K562 (cell line): ENCODE measurements at regions not wholly inside any gene's neighbourhood (a gene's known extent, or its start where the extent isn't known, plus 50 kb on each side); places are given as distances from the start of the nearest gene placed in this dataset.

Source experiments
- ARID2 ChIP-seq: fragments of 450-650 bp; IDR thresholded peaks from 2 replicates; pipeline ENCODE4 v1.6.1; 2017; ENCODE audit warnings: antibody characterized with exemption, mild to moderate bottlenecking
- GMEB1 ChIP-seq: fragments of 250-450 bp; sonication (Bioruptor Pico); IDR thresholded peaks from 2 replicates; pipeline ENCODE4 v1.4.0; 2020; ENCODE audit warnings: mild to moderate bottlenecking
- HMG20A ChIP-seq: fragments of 450-650 bp; formaldehyde crosslinking; conservative IDR thresholded peaks from 2 replicates; pipeline ENCODE4 v1.4.0; 2020; ENCODE audit warnings: mild to moderate bottlenecking, mixed read lengths
- LCOR ChIP-seq: sonication (generic); formaldehyde crosslinking; IDR thresholded peaks from 2 replicates; pipeline ENCODE4 v1.8.0; 2022; ENCODE audit warnings: mild to moderate bottlenecking, missing genetic modification reagents
- PHB2 ChIP-seq: fragments of 450-650 bp; IDR thresholded peaks from 2 replicates; pipeline ENCODE4 v1.6.1; 2017; ENCODE audit warnings: low read depth
- RBBP5 ChIP-seq: fragments of 200-600 bp; sonication (generic); IDR thresholded peaks from 2 replicates; pipeline ENCODE4 v1.6.1; 2012; ENCODE audit warnings: borderline replicate concordance, mild to moderate bottlenecking, low read length, control low read depth, inconsistent platforms; ENCODE audit not compliant: insufficient read depth, poor library complexity, severe bottlenecking
- U2AF1 ChIP-seq: fragments of 200-400 bp; formaldehyde crosslinking; optimal IDR thresholded peaks from 2 replicates; pipeline ENCODE3; 2017; ENCODE audit warnings: mild to moderate bottlenecking, low read depth, low read length, moderate library complexity
- ZC3H11A ChIP-seq: IDR thresholded peaks from 2 replicates; pipeline ENCODE4 v1.6.1; 2012; ENCODE audit warnings: low read depth, low read length, improper control_type of control experiment
- ZFP91 ChIP-seq: sonication (generic); formaldehyde crosslinking; IDR thresholded peaks from 2 replicates; pipeline ENCODE4 v1.8.0; 2022; ENCODE audit warnings: mild to moderate bottlenecking, missing genetic modification reagents
- ZNF707 ChIP-seq: fragments of 250-450 bp; sonication (Bioruptor Pico); conservative IDR thresholded peaks from 2 replicates; pipeline ENCODE4 v1.8.0; 2022; ENCODE audit warnings: inconsistent platforms, mild to moderate bottlenecking, moderate library complexity

- TF ChIP-seq ZFP91 (CRISPR knock-in tag) (no peak), ZC3H11A (no peak), ZNF707 (CRISPR knock-in tag) (no peak), GMEB1 (no peak), ARID2 (no peak), RBBP5 (no peak), HMG20A (CRISPR knock-in tag) (no peak), U2AF1 (no peak), PHB2 (no peak), LCOR (no peak)
These were observed 151.8 kb upstream of the MLN start (continued) for GRCh38 chr6:33955566-33955965.
